K562 (cell line): ENCODE measurements at regions not wholly inside any gene's neighbourhood (a gene's known extent, or its start where the extent isn't known, plus 50 kb on each side); places are given as distances from the start of the nearest gene placed in this dataset.
A peak's percentile ranks its signal among the peaks of the same experiment; 100 is the strongest.

Experiments used
- CCNT2 ChIP-seq: IDR thresholded peaks from 2 replicates; pipeline ENCODE4 v1.6.1; 2011; ENCODE audit warnings: borderline replicate concordance, low read depth, mild to moderate bottlenecking, moderate library complexity, mixed read lengths, low read length; ENCODE audit not compliant: insufficient read length; ENCODE audit errors: extremely low read depth
- ETS2 ChIP-seq: IDR thresholded peaks from 2 replicates; pipeline ENCODE4 v1.6.1; 2016; ENCODE audit warnings: borderline replicate concordance, missing genetic modification characterization, mild to moderate bottlenecking, moderate library complexity, missing compliant biosample characterization; ENCODE audit not compliant: poor library complexity, severe bottlenecking
- HLTF ChIP-seq: fragments of 450-650 bp; IDR thresholded peaks from 2 replicates; pipeline ENCODE4 v1.6.1; 2016
- KAT7 ChIP-seq: sonication (generic); formaldehyde crosslinking; IDR thresholded peaks from 2 replicates; pipeline ENCODE4 v1.8.0; 2022; ENCODE audit warnings: missing genetic modification reagents, mild to moderate bottlenecking, borderline replicate concordance
- KDM5B ChIP-seq: fragments of 200-600 bp; sonication (generic); IDR thresholded peaks from 2 replicates; pipeline ENCODE4 v1.6.1; 2012; ENCODE audit warnings: low read depth, mild to moderate bottlenecking, moderate library complexity, low read length, control low read depth, inconsistent platforms; ENCODE audit not compliant: insufficient replicate concordance
- NCOA4 ChIP-seq: fragments of 450-650 bp; IDR thresholded peaks from 2 replicates; pipeline ENCODE4 v1.6.1; 2018; ENCODE audit warnings: mild to moderate bottlenecking; ENCODE audit not compliant: partially characterized antibody
- NR1H2 ChIP-seq: sonication (generic); formaldehyde crosslinking; IDR thresholded peaks from 2 replicates; pipeline ENCODE4 v1.4.0; 2020; ENCODE audit warnings: mild to moderate bottlenecking, missing genetic modification reagents
- RAD21 ChIP-seq, 2 experiments: fragments of 250-450 bp in 1 of 2; fragments of 450-650 bp in 1 of 2; sonication (Bioruptor Pico) in 1 of 2; formaldehyde crosslinking in 1 of 2; IDR thresholded peaks in 1 of 2; conservative IDR thresholded peaks in 1 of 2; 2 replicates each; pipeline versions ENCODE4 v1.4.0 to v1.8.0; 2020 to 2022; ENCODE audit warnings: mild to moderate bottlenecking in 2 of 2, moderate library complexity in 1 of 2
- SMAD4 ChIP-seq: fragments of 250-450 bp; sonication (Bioruptor Pico); conservative IDR thresholded peaks from 2 replicates; pipeline ENCODE4 v1.8.0; 2021; ENCODE audit warnings: inconsistent platforms, mild to moderate bottlenecking, moderate library complexity
- SNRNP70 ChIP-seq: fragments of 200-400 bp; formaldehyde crosslinking; optimal IDR thresholded peaks from 2 replicates; pipeline ENCODE3; 2017; ENCODE audit warnings: low read depth, low read length
- SRSF3 ChIP-seq: fragments of 200-400 bp; formaldehyde crosslinking; IDR thresholded peaks from 2 replicates; pipeline ENCODE4 v1.6.1; 2016; ENCODE audit warnings: mild to moderate bottlenecking, low read length, moderate library complexity; ENCODE audit not compliant: insufficient read depth
- YBX1 ChIP-seq: fragments of 450-650 bp; IDR thresholded peaks from 2 replicates; pipeline ENCODE4 v1.7.1; 2016; ENCODE audit warnings: mild to moderate bottlenecking
- ZKSCAN8 ChIP-seq: fragments of 200-800 bp; sonication (Bioruptor generic); IDR thresholded peaks from 2 replicates; pipeline ENCODE4 v1.6.1; 2016; ENCODE audit warnings: missing genetic modification characterization, missing compliant biosample characterization
- ZNF696 ChIP-seq: fragments of 250-450 bp; sonication (Bioruptor Pico); conservative IDR thresholded peaks from 2 replicates; pipeline ENCODE4 v1.4.0; 2020; ENCODE audit warnings: mild to moderate bottlenecking, moderate library complexity
- ZNF699 ChIP-seq: fragments of 250-450 bp; sonication (Bioruptor Pico); IDR thresholded peaks from 2 replicates; pipeline ENCODE4 v1.8.0; 2021; ENCODE audit warnings: mild to moderate bottlenecking, moderate library complexity; ENCODE audit not compliant: insufficient replicate concordance
- TF ChIP-seq, protein P1 (sequence below): fragments of 250-450 bp; sonication (Bioruptor Pico); IDR thresholded peaks from 2 replicates; pipeline ENCODE4 v1.8.0; 2021; ENCODE audit warnings: moderate library complexity, mild to moderate bottlenecking, inconsistent platforms
- TF ChIP-seq, protein P2 (sequence below): fragments of 450-650 bp; formaldehyde crosslinking; IDR thresholded peaks from 2 replicates; pipeline ENCODE4 v1.4.0; 2022; ENCODE audit warnings: missing genetic modification characterization
- TF ChIP-seq, protein P3 (sequence below), 2 experiments: fragments of 450-650 bp in 1 of 2; sonication (generic) in 1 of 2; formaldehyde crosslinking; conservative IDR thresholded peaks; 2 replicates each; pipeline versions ENCODE4 v1.4.0 to v1.8.1; 2020 to 2022; ENCODE audit warnings: mild to moderate bottlenecking in 1 of 2, missing genetic modification reagents in 1 of 2
- TF ChIP-seq, protein P4 (sequence below), 2 experiments: fragments of 450-650 bp in 1 of 2; IDR thresholded peaks; 2 replicates each; pipeline ENCODE4 v1.6.1; 2011 to 2017; ENCODE audit warnings: low read depth in 2 of 2, antibody characterized with exemption in 1 of 2, borderline replicate concordance in 1 of 2, low read length in 1 of 2, mild to moderate bottlenecking in 1 of 2, mixed read lengths in 1 of 2; ENCODE audit not compliant: control insufficient read depth in 1 of 2
- TF ChIP-seq, protein P5 (sequence below): fragments of 450-650 bp; IDR thresholded peaks from 2 replicates; pipeline ENCODE4 v1.6.1; 2016; ENCODE audit warnings: low read depth, mild to moderate bottlenecking, moderate library complexity

DNA sequence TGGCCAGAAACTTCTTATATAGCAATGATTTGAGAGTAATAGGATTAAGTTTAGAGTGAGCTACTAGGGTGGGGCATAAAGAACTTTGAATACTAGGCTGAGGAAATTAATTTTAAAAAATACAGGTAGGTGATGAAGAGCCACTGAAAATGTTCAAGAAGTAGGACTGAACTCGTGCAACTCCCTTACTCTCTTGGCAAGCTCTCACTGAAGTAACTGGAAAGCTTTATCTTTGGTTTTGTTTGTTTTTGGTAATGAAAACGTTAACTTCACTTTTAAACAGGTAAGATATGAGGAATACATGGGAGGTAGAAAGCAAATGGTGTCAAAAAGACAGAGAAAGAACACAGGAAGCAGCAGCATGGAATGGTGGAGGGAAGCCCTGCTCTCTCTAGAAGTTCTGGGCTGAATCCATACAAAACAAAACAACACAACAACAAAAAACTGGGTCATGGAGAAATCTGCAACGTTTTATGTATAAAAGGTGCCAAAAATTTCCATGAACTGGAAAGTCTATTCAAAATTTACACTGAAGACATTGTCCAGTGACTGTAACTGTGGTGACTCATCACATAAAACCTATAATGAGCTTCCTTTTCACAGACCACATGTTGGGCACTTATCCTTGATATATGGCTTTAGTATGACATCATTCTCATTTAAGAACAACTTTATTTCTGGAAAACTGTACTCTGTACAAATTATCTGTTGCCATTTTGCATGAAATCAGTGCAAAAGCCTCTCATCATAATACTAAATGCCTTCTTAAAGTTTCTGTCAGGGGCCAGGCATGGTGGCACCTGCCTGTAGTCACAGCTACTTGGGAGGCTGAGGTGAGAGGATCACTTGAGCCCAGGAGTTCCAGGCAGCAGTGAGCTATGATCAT is 91.2 kb upstream of the CHD1 start (continued):
- TF ChIP-seq, protein P1, sequence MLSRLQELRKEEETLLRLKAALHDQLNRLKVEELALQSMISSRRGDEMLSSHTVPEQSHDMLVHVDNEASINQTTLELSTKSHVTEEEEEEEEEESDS (CRISPR knock-in tag) = no peak
- TF ChIP-seq ZNF699 (CRISPR knock-in tag) (no peak), SMAD4 (CRISPR knock-in tag) (peak; percentile 39; the same call in 1 of the 2 replicates), CCNT2 (no peak), SRSF3 (no peak), HLTF (no peak), RAD21 (CRISPR knock-in tag; conservative IDR thresholded peaks at IDR 0.05 in 1 of 2, IDR thresholded peaks at IDR 0.05 in 1 of 2) (no peak), ZKSCAN8 (CRISPR knock-in tag) (no peak), ETS2 (tag) (no peak), NR1H2 (CRISPR knock-in tag) (no peak), KAT7 (CRISPR knock-in tag) (no peak), YBX1 (no peak), ZNF696 (no peak), KDM5B (no peak), SNRNP70 (no peak), NCOA4 (no peak)
- TF ChIP-seq, protein P2, sequence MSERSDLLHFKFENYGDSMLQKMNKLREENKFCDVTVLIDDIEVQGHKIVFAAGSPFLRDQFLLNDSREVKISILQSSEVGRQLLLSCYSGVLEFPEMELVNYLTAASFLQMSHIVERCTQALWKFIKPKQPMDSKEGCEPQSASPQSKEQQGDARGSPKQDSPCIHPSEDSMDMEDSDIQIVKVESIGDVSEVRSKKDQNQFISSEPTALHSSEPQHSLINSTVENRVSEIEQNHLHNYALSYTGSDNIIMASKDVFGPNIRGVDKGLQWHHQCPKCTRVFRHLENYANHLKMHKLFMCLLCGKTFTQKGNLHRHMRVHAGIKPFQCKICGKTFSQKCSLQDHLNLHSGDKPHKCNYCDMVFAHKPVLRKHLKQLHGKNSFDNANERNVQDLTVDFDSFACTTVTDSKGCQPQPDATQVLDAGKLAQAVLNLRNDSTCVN = no peak
- TF ChIP-seq, protein P3, sequence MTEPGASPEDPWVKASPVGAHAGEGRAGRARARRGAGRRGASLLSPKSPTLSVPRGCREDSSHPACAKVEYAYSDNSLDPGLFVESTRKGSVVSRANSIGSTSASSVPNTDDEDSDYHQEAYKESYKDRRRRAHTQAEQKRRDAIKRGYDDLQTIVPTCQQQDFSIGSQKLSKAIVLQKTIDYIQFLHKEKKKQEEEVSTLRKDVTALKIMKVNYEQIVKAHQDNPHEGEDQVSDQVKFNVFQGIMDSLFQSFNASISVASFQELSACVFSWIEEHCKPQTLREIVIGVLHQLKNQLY (CRISPR knock-in tag; conservative IDR thresholded peaks at IDR 0.05) = no peak
- TF ChIP-seq, protein P4, sequence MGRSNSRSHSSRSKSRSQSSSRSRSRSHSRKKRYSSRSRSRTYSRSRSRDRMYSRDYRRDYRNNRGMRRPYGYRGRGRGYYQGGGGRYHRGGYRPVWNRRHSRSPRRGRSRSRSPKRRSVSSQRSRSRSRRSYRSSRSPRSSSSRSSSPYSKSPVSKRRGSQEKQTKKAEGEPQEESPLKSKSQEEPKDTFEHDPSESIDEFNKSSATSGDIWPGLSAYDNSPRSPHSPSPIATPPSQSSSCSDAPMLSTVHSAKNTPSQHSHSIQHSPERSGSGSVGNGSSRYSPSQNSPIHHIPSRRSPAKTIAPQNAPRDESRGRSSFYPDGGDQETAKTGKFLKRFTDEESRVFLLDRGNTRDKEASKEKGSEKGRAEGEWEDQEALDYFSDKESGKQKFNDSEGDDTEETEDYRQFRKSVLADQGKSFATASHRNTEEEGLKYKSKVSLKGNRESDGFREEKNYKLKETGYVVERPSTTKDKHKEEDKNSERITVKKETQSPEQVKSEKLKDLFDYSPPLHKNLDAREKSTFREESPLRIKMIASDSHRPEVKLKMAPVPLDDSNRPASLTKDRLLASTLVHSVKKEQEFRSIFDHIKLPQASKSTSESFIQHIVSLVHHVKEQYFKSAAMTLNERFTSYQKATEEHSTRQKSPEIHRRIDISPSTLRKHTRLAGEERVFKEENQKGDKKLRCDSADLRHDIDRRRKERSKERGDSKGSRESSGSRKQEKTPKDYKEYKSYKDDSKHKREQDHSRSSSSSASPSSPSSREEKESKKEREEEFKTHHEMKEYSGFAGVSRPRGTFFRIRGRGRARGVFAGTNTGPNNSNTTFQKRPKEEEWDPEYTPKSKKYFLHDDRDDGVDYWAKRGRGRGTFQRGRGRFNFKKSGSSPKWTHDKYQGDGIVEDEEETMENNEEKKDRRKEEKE (IDR thresholded peaks at IDR 0.05; ENCODE audit: borderline replicate concordance in 1 of 2, control insufficient read depth in 1 of 2, low read depth in 2 of 2, low read length in 1 of 2) = no peak
- TF ChIP-seq, protein P5, sequence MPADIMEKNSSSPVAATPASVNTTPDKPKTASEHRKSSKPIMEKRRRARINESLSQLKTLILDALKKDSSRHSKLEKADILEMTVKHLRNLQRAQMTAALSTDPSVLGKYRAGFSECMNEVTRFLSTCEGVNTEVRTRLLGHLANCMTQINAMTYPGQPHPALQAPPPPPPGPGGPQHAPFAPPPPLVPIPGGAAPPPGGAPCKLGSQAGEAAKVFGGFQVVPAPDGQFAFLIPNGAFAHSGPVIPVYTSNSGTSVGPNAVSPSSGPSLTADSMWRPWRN = no peak
